ENCODE measurements at regions not wholly inside any gene's neighbourhood (a gene's known extent, or its start where the extent isn't known, plus 50 kb on each side); places are given as distances from the start of the nearest gene placed in this dataset.

GRCh38 chr12:82187595-82187994 is 170.6 kb downstream of the CCDC59 start:
- TF ChIP-seq POLR2A (IDR thresholded peaks at IDR 0.05) = no peak
- TF ChIP-seq, protein P1, sequence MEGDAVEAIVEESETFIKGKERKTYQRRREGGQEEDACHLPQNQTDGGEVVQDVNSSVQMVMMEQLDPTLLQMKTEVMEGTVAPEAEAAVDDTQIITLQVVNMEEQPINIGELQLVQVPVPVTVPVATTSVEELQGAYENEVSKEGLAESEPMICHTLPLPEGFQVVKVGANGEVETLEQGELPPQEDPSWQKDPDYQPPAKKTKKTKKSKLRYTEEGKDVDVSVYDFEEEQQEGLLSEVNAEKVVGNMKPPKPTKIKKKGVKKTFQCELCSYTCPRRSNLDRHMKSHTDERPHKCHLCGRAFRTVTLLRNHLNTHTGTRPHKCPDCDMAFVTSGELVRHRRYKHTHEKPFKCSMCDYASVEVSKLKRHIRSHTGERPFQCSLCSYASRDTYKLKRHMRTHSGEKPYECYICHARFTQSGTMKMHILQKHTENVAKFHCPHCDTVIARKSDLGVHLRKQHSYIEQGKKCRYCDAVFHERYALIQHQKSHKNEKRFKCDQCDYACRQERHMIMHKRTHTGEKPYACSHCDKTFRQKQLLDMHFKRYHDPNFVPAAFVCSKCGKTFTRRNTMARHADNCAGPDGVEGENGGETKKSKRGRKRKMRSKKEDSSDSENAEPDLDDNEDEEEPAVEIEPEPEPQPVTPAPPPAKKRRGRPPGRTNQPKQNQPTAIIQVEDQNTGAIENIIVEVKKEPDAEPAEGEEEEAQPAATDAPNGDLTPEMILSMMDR (IDR thresholded peaks at IDR 0.05 in 4 of 5, conservative IDR thresholded peaks at IDR 0.05 in 1 of 5) = no peak
- Histone ChIP-seq H3K4me3 (no peak overlapping the region), H3K27ac (no peak overlapping the region), H3K9me3 (no peaks in the 10 kb centered on the region), H3K36me3 (no peaks in the 10 kb centered on the region), H3K4me1 (no peaks in the 10 kb centered on the region), H3K27me3 (no peaks in the 10 kb centered on the region)
- ATAC-seq = no peak
- intact Hi-C loops (cut with DNase I; ENCODE audit: low total_unique reads) (no loop called here), in situ Hi-C loops (cut with MboI; ENCODE audit: low sequenced_read_pairs in 4 of 4) (no loop called here)
- no peak for DNase-seq

DNA sequence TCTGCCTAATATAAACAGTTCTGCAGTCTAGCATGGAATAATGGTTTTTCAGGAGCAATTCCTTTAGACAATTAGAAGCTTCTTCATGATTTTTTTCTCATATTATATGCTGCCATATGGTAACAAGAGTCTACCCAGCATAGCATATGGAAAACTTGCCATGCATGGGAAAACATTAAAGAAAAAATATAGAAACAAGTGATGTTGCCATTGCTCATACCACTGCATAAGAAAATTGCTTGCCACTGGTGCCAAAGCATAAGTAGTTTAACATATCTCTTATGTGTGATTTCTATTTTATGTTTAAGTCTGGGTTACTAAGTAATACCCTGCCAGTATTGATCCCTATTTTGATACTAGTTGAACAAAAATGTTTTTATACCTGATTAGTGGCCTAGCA is 171.2 kb downstream of the CCDC59 start:
- Histone ChIP-seq H3K4me1 (no peaks in the 10 kb centered on the region), H3K36me3 (no peaks in the 10 kb centered on the region), H3K27ac (no peak overlapping the region), H3K27me3 (no peaks in the 10 kb centered on the region), H3K4me3 (no peak overlapping the region), H3K9me3 (no peaks in the 10 kb centered on the region)
- in situ Hi-C loops (cut with MboI; ENCODE audit: low sequenced_read_pairs in 4 of 4) = no loop called here
- ATAC-seq (no peak), DNase-seq (no peak)
- intact Hi-C loops (cut with DNase I; ENCODE audit: low total_unique reads) = no loop called here
- no peak for TF ChIP-seq POLR2A (IDR thresholded peaks at IDR 0.05)
- TF ChIP-seq, protein P1 (IDR thresholded peaks at IDR 0.05 in 4 of 5, conservative IDR thresholded peaks at IDR 0.05 in 1 of 5) = no peak

- no peaks in the 10 kb centered on the region for H3K4me1 ChIP-seq
- H3K27me3 ChIP-seq = no peaks in the 10 kb centered on the region
- intact Hi-C loops (cut with DNase I; ENCODE audit: low total_unique reads) (no loop called here), in situ Hi-C loops (cut with MboI; ENCODE audit: low sequenced_read_pairs in 4 of 4) (no loop called here)
- H3K9me3 ChIP-seq = no peaks in the 10 kb centered on the region
- ATAC-seq (no peak), DNase-seq (no peak)
- no peak overlapping the region for H3K27ac ChIP-seq
- H3K36me3 ChIP-seq = no peaks in the 10 kb centered on the region
- H3K4me3 ChIP-seq = no peak overlapping the region
- TF ChIP-seq, protein P1 (IDR thresholded peaks at IDR 0.05 in 4 of 5, conservative IDR thresholded peaks at IDR 0.05 in 1 of 5) = no peak
- no peak for TF ChIP-seq POLR2A (IDR thresholded peaks at IDR 0.05)
Observed at GRCh38 chr12:82186282-82186681, 171.9 kb downstream of the CCDC59 start.

- no peaks in the 10 kb centered on the region for H3K4me1 ChIP-seq
- no peaks in the 10 kb centered on the region for H3K27me3 ChIP-seq
- H3K9me3 ChIP-seq = no peaks in the 10 kb centered on the region
- in situ Hi-C loops (cut with MboI; ENCODE audit: low sequenced_read_pairs in 4 of 4) (no loop called here), intact Hi-C loops (cut with DNase I; ENCODE audit: low total_unique reads) (no loop called here)
- TF ChIP-seq POLR2A (IDR thresholded peaks at IDR 0.05) = no peak
- TF ChIP-seq, protein P1 (IDR thresholded peaks at IDR 0.05 in 4 of 5, conservative IDR thresholded peaks at IDR 0.05 in 1 of 5) = no peak
- ATAC-seq = no peak
- no peak overlapping the region for H3K27ac ChIP-seq
- H3K4me3 ChIP-seq = no peak overlapping the region
- no peaks in the 10 kb centered on the region for H3K36me3 ChIP-seq
- DNase-seq = no peak
Observed at GRCh38 chr12:82184844-82185243, 173.3 kb downstream of the CCDC59 start.

GRCh38 chr12:82182601-82183190 is 175.5 kb downstream of the CCDC59 start:
- ATAC-seq = no peak
- in situ Hi-C loops (cut with MboI; ENCODE audit: low sequenced_read_pairs in 4 of 4) = no loop called here
- no peak overlapping the region for H3K4me3 ChIP-seq
- intact Hi-C loops (cut with DNase I; ENCODE audit: low total_unique reads) = no loop called here
- no peaks in the 10 kb centered on the region for H3K36me3 ChIP-seq
- H3K9me3 ChIP-seq = no peaks in the 10 kb centered on the region
- no peak for DNase-seq
- H3K27me3 ChIP-seq = no peaks in the 10 kb centered on the region
- H3K27ac ChIP-seq = no peak overlapping the region
- TF ChIP-seq POLR2A (IDR thresholded peaks at IDR 0.05) = no peak
- TF ChIP-seq, protein P1 (IDR thresholded peaks at IDR 0.05 in 4 of 5, conservative IDR thresholded peaks at IDR 0.05 in 1 of 5) = no peak
- H3K4me1 ChIP-seq = no peaks in the 10 kb centered on the region

Data from gastrocnemius medialis (tissue), 4 donors.